Fibroblast of gingiva (primary cell): ENCODE measurements at regions not wholly inside any gene's neighbourhood (a gene's known extent, or its start where the extent isn't known, plus 50 kb on each side); places are given as distances from the start of the nearest gene placed in this dataset.
"Not testable (repeated sequence)": the region's sequence is repeated elsewhere in the genome, so short reads cannot be mapped to it uniquely, and the experiment has no call there.

Experiments
- DNase-seq: peaks from one replicate; pipeline ENCODE4 v3.0.0-alpha.2; 2011; ENCODE audit warnings: low read depth

DNA sequence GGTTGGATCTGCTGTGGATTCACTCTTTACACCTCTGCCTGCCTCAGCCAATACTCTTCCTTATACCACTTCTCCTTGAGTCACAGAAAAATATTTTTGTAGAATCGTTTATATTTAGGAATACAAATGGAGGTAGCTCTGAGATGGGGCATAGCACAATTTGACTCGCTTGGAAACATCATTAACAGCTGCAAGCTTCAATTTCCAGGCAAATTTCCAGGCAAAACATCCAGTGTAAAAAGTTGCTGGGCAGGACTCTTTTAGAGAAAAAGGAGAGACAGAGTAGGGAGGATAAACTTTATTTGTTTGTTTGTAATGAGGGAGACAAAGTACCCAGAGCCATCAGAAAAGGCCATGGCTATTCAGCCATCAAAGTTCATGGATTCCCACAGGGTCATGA is 74.4 kb upstream of the SOX11 start:
- no peak for DNase-seq

DNA sequence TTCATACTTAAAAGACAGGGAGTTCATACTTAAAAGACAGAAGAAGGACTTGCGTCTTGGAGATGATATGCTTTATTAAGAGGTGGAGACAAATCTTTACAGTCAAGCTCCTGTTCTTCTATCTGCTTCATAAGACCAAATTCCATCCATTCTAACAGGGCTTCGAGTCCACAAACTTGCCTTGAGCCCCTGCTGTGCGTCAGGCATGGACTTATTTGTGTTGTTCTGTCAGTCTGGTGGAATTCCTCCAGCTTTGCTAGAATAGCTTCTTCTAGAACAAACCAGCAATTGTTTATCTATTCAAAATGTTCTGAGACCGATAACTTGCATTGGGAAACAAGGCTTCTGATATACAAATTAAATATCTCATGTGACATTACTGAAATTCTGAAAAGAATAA is 73.9 kb upstream of the SOX11 start:
- no peak for DNase-seq

DNA sequence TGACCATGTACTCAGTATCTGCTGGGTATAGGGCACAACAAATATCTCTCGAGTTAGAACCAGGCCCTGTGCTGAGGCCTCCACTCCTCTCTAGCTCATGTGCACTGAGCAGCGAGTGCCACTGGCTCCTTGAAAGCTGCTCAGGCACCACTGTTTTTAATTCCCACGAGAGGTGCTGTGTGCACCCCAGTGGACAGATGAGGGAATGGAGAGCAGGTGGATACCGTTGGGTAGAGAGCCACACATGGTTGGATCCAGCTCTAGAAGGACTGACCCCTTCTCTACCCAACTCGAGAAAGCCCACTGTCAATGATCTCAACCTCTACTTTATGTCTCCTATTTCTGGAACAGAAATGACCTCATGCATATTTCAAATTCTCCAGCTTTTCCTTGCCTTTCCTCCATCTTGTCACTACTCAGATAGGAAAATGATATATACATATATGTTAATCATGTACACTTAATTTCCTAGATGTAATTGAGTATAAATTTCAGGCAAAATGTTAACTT is 66.6 kb upstream of the SOX11 start:
- not testable (repeated sequence) for DNase-seq

DNA sequence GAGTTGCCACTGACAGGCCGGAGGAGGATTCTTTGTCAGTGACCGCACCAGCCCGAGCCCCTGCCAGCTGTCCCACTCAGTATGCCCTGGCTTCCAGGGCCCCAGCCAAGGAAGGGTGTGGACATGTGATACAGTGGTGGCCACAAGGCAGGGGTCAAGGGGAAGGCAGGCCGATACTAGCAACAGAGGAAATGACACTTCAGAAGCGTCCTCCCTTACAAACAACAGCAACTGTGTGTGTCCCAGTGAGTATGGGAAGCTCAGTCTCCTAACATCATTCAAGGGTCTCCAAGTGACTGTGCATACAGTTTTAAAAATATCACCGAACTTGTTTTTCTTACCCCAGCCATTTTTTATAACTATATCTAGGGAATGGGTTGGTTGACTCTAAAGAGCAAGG is 63.7 kb upstream of the SOX11 start:
- DNase-seq, result not testable (repeated sequence)

DNA sequence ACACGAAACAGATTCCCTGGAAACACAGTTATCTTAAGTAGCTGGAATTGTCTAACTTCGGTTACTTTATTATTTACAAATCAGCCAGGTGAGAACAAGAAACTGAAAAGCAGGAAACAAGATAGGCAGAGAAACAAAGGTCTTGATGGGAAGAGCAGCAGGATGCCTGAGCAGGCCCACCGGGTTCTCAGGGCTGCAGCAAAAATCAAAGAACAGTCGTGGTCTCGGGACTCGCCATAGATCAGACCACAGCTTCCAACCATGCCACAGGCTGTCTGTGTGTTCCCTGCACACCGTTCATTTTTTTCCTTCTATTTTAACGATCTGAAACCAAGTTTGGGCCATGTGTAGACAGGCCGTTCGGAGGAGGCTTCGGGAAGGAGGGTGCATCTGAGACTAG is 62.7 kb upstream of the SOX11 start:
- DNase-seq, result not testable (repeated sequence)

- DNase-seq, result not testable (repeated sequence)
These were observed 55.1 kb upstream of the SOX11 start for GRCh38 chr2:5637051-5637450.
